NCI-H1694 treated with DMSO at 0.1 percent for 48 hours (cell line): ENCODE measurements at regions not wholly inside any gene's neighbourhood (a gene's known extent, or its start where the extent isn't known, plus 50 kb on each side); places are given as distances from the start of the nearest gene placed in this dataset.
"Not testable (repeated sequence)": the region's sequence is repeated elsewhere in the genome, so short reads cannot be mapped to it uniquely, and the experiment has no call there.

ENCODE experiments used
- DNase-seq: peaks from one replicate; lab custom pipeline; 2025; lab: John Stamatoyannopoulos, UW

GRCh38 chr7:79952399-79952798 is 182.2 kb upstream of the GNAI1 start:
- no peak for DNase-seq

- DNase-seq: no peak
Observed at GRCh38 chr7:79951415-79951814, 183.2 kb upstream of the GNAI1 start.

GRCh38 chr7:79949778-79950177 is 184.9 kb upstream of the GNAI1 start:
- DNase-seq: no peak

GRCh38 chr7:79936281-79936983 is 198.2 kb upstream of the GNAI1 start:
- no peak for DNase-seq

- no peak for DNase-seq
Observed at GRCh38 chr7:79934727-79935126, 199.9 kb upstream of the GNAI1 start.

GRCh38 chr7:79933144-79933543 is 201.5 kb upstream of the GNAI1 start:
- DNase-seq: no peak

- no peak for DNase-seq
Observed at GRCh38 chr7:79930604-79931003, 204.0 kb upstream of the GNAI1 start.

GRCh38 chr7:79927116-79927515 is 207.5 kb upstream of the GNAI1 start:
- no peak for DNase-seq

- no peak for DNase-seq
Observed at GRCh38 chr7:79923953-79924352, 210.7 kb upstream of the GNAI1 start.

GRCh38 chr7:79922894-79923293 is 211.7 kb upstream of the GNAI1 start:
- no peak for DNase-seq

GRCh38 chr7:79921976-79922375 is 212.7 kb upstream of the GNAI1 start:
- DNase-seq: no peak

GRCh38 chr7:79918632-79919031 is 216.0 kb upstream of the GNAI1 start:
- not testable (repeated sequence) for DNase-seq

GRCh38 chr7:79915346-79915745 is 219.3 kb upstream of the GNAI1 start:
- DNase-seq: not testable (repeated sequence)

- DNase-seq: no peak
Observed at GRCh38 chr7:79912213-79912633, 222.4 kb upstream of the GNAI1 start.

- DNase-seq: no peak
Observed at GRCh38 chr7:79911420-79911819, 223.2 kb upstream of the GNAI1 start.

GRCh38 chr7:79909176-79909575 is 225.5 kb upstream of the GNAI1 start:
- no peak for DNase-seq

GRCh38 chr7:79897166-79897565 is 237.5 kb upstream of the GNAI1 start:
- DNase-seq: no peak

- no peak for DNase-seq
Observed at GRCh38 chr7:79893991-79894390, 240.6 kb upstream of the GNAI1 start.

- DNase-seq: no peak
Observed at GRCh38 chr7:79882922-79883321, 251.7 kb upstream of the GNAI1 start.

GRCh38 chr7:79880312-79880711 is 254.3 kb upstream of the GNAI1 start:
- peak; percentile 90 for DNase-seq

GRCh38 chr7:79877874-79878465 is 256.7 kb upstream of the GNAI1 start:
- no peak for DNase-seq

GRCh38 chr7:79876848-79877252 is 257.8 kb upstream of the GNAI1 start:
- no peak for DNase-seq

GRCh38 chr7:79874797-79875196 is 259.8 kb upstream of the GNAI1 start:
- DNase-seq: no peak

- DNase-seq: peak; percentile 53
Observed at GRCh38 chr7:79872176-79872575, 262.5 kb upstream of the GNAI1 start.
